GM12891 (cell line): ENCODE measurements at regions not wholly inside any gene's neighbourhood (a gene's known extent, or its start where the extent isn't known, plus 50 kb on each side); places are given as distances from the start of the nearest gene placed in this dataset.
"Not testable (repeated sequence)": the region's sequence is repeated elsewhere in the genome, so short reads cannot be mapped to it uniquely, and the experiment has no call there.

ENCODE experiments used
- POLR2A ChIP-seq: IDR thresholded peaks from 2 replicates; pipeline ENCODE4 v1.6.1; 2011; ENCODE audit warnings: low read depth, low read length, control low read depth
- POLR2AphosphoS5 ChIP-seq: IDR thresholded peaks from 2 replicates; pipeline ENCODE4 v1.6.1; 2011; ENCODE audit warnings: low read depth, low read length, control low read depth

DNA sequence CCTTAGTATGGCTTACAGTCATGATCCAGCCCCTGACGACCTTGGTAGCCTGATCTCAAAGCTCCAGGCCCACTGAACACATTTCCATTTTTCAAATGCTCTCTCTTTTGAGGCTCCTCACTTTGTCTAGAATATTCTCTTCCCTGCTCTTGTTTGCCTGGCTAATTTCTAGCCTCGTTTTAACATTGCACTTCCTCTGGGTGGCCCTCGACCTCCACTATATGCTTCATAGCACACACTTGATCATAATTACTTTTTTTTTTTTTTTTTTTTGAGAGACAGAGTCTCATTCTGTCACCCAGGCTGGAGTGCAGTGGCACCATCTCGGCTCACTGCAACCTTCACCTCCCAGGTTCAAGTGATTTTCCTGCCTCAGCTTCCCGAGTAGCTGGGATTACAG is 65.5 kb upstream of the RABGAP1L start:
- not testable (repeated sequence) for TF ChIP-seq POLR2AphosphoS5, POLR2A
